GM18873 (cell line): ENCODE measurements at regions not wholly inside any gene's neighbourhood (a gene's known extent, or its start where the extent isn't known, plus 50 kb on each side); places are given as distances from the start of the nearest gene placed in this dataset.

Experiments
- ATAC-seq: cut with Tn5 transposase; IDR thresholded peaks from one replicate; pipeline ENCODE4 v1.9.1; 2021; ENCODE audit warnings: mild to moderate bottlenecking, moderate library complexity, moderate number of reproducible peaks; ENCODE audit not compliant: unreplicated experiment, low FRiP score

GRCh38 chr9:16153741-16154140, 600.9 kb downstream of the CCDC171 start:
- no peak for ATAC-seq

- ATAC-seq, result no peak
These were observed 601.8 kb downstream of the CCDC171 start for GRCh38 chr9:16154521-16155078.

GRCh38 chr9:16155878-16156277, 603.0 kb downstream of the CCDC171 start:
- no peak for ATAC-seq

GRCh38 chr9:16157216-16157615, 604.4 kb downstream of the CCDC171 start:
- no peak for ATAC-seq

- no peak for ATAC-seq
These were observed 604.8 kb downstream of the CCDC171 start for GRCh38 chr9:16157651-16158050.

- ATAC-seq, result no peak
These were observed 605.2 kb downstream of the CCDC171 start for GRCh38 chr9:16158093-16158492.

- ATAC-seq, result no peak
These were observed 608.6 kb downstream of the CCDC171 start for GRCh38 chr9:16161483-16161882.

GRCh38 chr9:16170119-16170518, 617.3 kb downstream of the CCDC171 start:
- no peak for ATAC-seq

- no peak for ATAC-seq
These were observed 619.1 kb downstream of the CCDC171 start for GRCh38 chr9:16171911-16172310.

GRCh38 chr9:16172796-16173195, 620.0 kb downstream of the CCDC171 start:
- ATAC-seq, result no peak

GRCh38 chr9:16174915-16175314, 622.1 kb downstream of the CCDC171 start:
- no peak for ATAC-seq

- ATAC-seq, result no peak
These were observed 622.6 kb downstream of the CCDC171 start for GRCh38 chr9:16175461-16175860.

- ATAC-seq, result no peak
These were observed 625.5 kb downstream of the CCDC171 start for GRCh38 chr9:16178294-16178693.

GRCh38 chr9:16179566-16179965, 626.7 kb downstream of the CCDC171 start:
- ATAC-seq, result no peak

GRCh38 chr9:16180091-16180490, 627.2 kb downstream of the CCDC171 start:
- ATAC-seq, result no peak

- ATAC-seq, result no peak
These were observed 627.7 kb downstream of the CCDC171 start for GRCh38 chr9:16180546-16180945.

GRCh38 chr9:16181539-16181938, 628.7 kb downstream of the CCDC171 start:
- no peak for ATAC-seq

GRCh38 chr9:16182784-16183183, 629.9 kb downstream of the CCDC171 start:
- ATAC-seq, result no peak

GRCh38 chr9:16184964-16185646, 632.3 kb downstream of the CCDC171 start:
- no peak for ATAC-seq

GRCh38 chr9:16191191-16191590, 638.3 kb downstream of the CCDC171 start:
- ATAC-seq, result no peak

- ATAC-seq, result no peak
These were observed 639.0 kb downstream of the CCDC171 start for GRCh38 chr9:16191691-16192402.
